ENCODE measurements at regions not wholly inside any gene's neighbourhood (a gene's known extent, or its start where the extent isn't known, plus 50 kb on each side); places are given as distances from the start of the nearest gene placed in this dataset.

DNA sequence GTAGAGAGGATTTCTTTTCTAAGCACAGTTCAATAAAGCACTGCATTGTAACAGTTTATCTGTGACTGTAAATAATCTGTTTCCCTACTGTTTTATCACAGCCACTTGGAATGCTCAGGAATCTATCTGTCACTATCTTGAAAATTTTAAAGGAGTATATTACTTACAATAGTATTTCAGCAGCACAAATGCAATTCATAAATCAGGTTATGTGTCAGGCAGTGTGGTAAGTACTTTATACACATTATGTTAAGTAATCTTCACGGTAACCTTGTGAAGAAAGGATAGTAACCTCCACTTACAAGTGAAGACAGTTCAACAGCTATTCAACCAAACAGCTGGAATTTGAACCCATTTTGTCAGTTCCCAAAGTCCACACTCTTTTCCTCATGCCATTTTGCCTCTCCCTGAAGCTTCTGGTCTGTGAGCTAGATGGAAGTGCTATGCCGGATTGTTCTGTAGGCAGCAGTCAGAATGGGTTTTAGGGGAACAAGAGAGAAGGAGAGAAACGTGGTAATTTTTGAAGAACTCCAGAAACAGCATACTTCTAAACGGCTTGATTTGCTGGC is 125.0 kb downstream of the KLF12 start:
- no peak for FAIRE-seq

DNA sequence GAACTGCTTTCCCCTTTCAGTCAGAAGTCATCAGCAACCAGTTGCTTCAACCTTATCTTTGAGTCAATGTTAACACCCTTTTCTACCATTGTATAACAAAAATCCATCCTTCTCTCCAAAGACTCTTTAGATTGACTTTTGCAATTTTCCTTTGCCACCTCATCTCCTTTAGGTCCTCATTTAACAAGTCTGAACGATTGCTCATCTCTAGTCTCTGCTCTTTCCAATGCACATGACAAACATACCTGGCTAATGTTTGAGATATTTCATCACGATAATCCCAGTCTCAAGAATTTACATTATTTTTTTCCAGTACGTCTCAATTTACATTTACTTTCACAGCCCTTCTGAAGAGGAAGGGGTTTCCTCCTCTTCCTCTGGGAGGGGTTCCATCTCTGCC is 127.5 kb downstream of the KLF12 start:
- Histone ChIP-seq H3K27me3 (ENCODE audit: control insufficient read depth, insufficient read depth, low read length) (no peaks in the 10 kb centered on the region), H3K36me3 (ENCODE audit: control insufficient read depth, insufficient read depth, low read length) (no peaks in the 10 kb centered on the region), H3K4me3 (ENCODE audit: low read depth, low read length) (no peak overlapping the region)
- TF ChIP-seq CTCF (IDR thresholded peaks at IDR 0.05; ENCODE audit: insufficient read depth, low read length, severe bottlenecking) = no peak
- FAIRE-seq (no peak), DNase-seq (ENCODE audit: low read depth) (peak; percentile 80)

More for the DNA sequence above, 125.0 kb downstream of the KLF12 start:
- TF ChIP-seq CTCF (IDR thresholded peaks at IDR 0.05; ENCODE audit: insufficient read depth, low read length, severe bottlenecking) = no peak
- H3K4me3 ChIP-seq (ENCODE audit: low read depth, low read length) = no peak overlapping the region
- no peaks in the 10 kb centered on the region for H3K36me3 ChIP-seq (ENCODE audit: control insufficient read depth, insufficient read depth, low read length)
- no peak for DNase-seq (ENCODE audit: low read depth)
- H3K27me3 ChIP-seq (ENCODE audit: control insufficient read depth, insufficient read depth, low read length) = no peaks in the 10 kb centered on the region

DNA sequence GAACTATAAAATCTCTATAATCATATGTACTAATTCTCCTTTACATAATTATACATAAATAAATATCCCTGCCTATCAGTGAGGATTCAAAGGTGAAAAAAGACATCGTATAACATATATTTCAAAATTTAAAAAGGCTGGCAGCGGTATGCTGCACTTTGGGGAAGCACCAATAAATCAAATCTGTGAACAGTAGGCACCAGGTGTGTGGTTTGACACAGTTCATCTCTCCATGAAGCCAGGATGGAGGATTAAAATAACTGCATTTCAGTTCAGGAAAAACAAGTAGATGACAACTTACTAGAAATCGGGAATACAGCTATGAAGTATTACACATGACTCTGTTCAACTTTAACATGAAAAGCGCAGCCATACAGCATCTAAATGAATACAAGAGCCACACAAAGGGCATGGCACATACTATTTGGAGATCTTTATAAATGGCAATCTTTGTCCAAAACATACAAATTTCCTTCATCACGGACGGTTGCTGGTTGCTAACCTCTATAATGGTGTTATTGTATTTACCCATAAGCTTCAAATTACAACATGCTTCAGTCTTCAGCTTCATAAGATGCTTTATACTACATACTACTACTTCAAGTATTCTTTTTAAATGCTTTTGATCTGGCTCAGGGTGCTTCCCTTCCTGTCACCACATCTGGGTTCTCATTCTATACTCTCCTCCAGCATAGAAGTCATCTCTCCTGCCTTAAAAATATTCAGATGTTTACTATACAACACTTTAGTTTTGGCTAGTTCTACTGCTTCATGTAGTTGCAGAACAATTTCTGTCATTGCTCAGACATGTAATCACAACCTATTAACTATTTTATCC is 128.7 kb downstream of the KLF12 start:
- no peak for FAIRE-seq
- Histone ChIP-seq H3K27me3 (ENCODE audit: control insufficient read depth, insufficient read depth, low read length) (no peaks in the 10 kb centered on the region), H3K36me3 (ENCODE audit: control insufficient read depth, insufficient read depth, low read length) (no peaks in the 10 kb centered on the region), H3K4me3 (ENCODE audit: low read depth, low read length) (no peak overlapping the region)
- no peak for TF ChIP-seq CTCF (IDR thresholded peaks at IDR 0.05; ENCODE audit: insufficient read depth, low read length, severe bottlenecking)
- DNase-seq (ENCODE audit: low read depth) = no peak

DNA sequence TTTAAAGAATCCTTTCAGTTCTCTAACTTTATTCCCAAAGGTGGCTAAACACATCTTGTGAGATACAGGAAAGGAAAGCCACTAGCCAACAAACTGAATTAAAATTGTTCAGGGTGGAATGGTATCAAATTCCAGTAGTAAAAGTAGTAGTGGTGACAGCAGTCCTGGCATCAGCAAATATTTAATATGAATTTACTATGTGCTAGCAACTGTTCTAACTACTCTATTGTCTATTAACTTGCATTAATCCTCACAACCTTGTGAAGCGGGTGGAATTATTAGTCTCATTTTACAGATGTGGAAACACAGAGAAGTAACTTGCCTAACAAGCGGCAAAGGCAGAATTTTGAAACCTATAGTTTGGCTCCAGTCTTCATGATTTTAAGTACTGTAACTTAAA is 130.1 kb downstream of the KLF12 start:
- H3K27me3 ChIP-seq (ENCODE audit: control insufficient read depth, insufficient read depth, low read length) = no peaks in the 10 kb centered on the region
- DNase-seq (ENCODE audit: low read depth) = no peak
- H3K36me3 ChIP-seq (ENCODE audit: control insufficient read depth, insufficient read depth, low read length) = no peaks in the 10 kb centered on the region
- no peak for TF ChIP-seq CTCF (IDR thresholded peaks at IDR 0.05; ENCODE audit: insufficient read depth, low read length, severe bottlenecking)
- no peak for FAIRE-seq
- H3K4me3 ChIP-seq (ENCODE audit: low read depth, low read length) = no peak overlapping the region

GRCh38 chr13:74003374-74003773 is 130.8 kb downstream of the KLF12 start:
- TF ChIP-seq CTCF (IDR thresholded peaks at IDR 0.05; ENCODE audit: insufficient read depth, low read length, severe bottlenecking) = no peak
- no peak for FAIRE-seq

More at GRCh38 chr13:74003374-74003773, 130.8 kb downstream of the KLF12 start:
- DNase-seq (ENCODE audit: low read depth) = peak; percentile 4
- H3K36me3 ChIP-seq (ENCODE audit: control insufficient read depth, insufficient read depth, low read length) = no peaks in the 10 kb centered on the region
- H3K4me3 ChIP-seq (ENCODE audit: low read depth, low read length) = no peak overlapping the region
- no peaks in the 10 kb centered on the region for H3K27me3 ChIP-seq (ENCODE audit: control insufficient read depth, insufficient read depth, low read length)
